Mammary epithelial cell (primary cell): ENCODE measurements at regions not wholly inside any gene's neighbourhood (a gene's known extent, or its start where the extent isn't known, plus 50 kb on each side); places are given as distances from the start of the nearest gene placed in this dataset.

ENCODE experiments used
- EZH2 ChIP-seq: IDR thresholded peaks from 2 replicates; pipeline ENCODE4 v1.6.1; 2012; ENCODE audit warnings: low read length, inconsistent platforms, borderline replicate concordance
- TF ChIP-seq, protein P1 (sequence below), 2 donors: IDR thresholded peaks in 1 of 2; conservative IDR thresholded peaks in 1 of 2; 2 replicates each; pipeline ENCODE4 v1.5.1; 2011 to 2012; ENCODE audit warnings: inconsistent platforms in 2 of 2, low read length in 2 of 2, mild to moderate bottlenecking in 2 of 2, control low read depth in 1 of 2, low read depth in 1 of 2; ENCODE audit not compliant: insufficient read depth in 1 of 2; ENCODE audit errors: extremely low read depth in 1 of 2

GRCh38 chr10:36173364-36173763, 531.3 kb upstream of the FZD8 start:
- TF ChIP-seq, protein P1, sequence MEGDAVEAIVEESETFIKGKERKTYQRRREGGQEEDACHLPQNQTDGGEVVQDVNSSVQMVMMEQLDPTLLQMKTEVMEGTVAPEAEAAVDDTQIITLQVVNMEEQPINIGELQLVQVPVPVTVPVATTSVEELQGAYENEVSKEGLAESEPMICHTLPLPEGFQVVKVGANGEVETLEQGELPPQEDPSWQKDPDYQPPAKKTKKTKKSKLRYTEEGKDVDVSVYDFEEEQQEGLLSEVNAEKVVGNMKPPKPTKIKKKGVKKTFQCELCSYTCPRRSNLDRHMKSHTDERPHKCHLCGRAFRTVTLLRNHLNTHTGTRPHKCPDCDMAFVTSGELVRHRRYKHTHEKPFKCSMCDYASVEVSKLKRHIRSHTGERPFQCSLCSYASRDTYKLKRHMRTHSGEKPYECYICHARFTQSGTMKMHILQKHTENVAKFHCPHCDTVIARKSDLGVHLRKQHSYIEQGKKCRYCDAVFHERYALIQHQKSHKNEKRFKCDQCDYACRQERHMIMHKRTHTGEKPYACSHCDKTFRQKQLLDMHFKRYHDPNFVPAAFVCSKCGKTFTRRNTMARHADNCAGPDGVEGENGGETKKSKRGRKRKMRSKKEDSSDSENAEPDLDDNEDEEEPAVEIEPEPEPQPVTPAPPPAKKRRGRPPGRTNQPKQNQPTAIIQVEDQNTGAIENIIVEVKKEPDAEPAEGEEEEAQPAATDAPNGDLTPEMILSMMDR (conservative IDR thresholded peaks at IDR 0.05 in 1 of 2, IDR thresholded peaks at IDR 0.05 in 1 of 2; ENCODE audit: extremely low read depth in 1 of 2, insufficient read depth in 1 of 2, low read depth in 1 of 2, low read length in 2 of 2) = no peak
- TF ChIP-seq EZH2 = no peak
